GM12878 (cell line): ENCODE measurements at regions not wholly inside any gene's neighbourhood (a gene's known extent, or its start where the extent isn't known, plus 50 kb on each side); places are given as distances from the start of the nearest gene placed in this dataset.

Experiments used
- ATAC-seq: fragments of 200-7000 bp; cut with Tn5 transposase; 3 replicates; pipeline ENCODE4 v1.9.1; 2020; ENCODE audit warnings: mild to moderate bottlenecking, moderate library complexity
- BruUV-seq: library from RNA; stranded (reverse); fragments of 400-500 nt; replicated peaks from 2 replicates; lab custom pipeline; 2021; lab: Mats Ljungman, UMichigan
- CTCF ChIA-PET: fragments of 300-600 bp; sonication (Branson Sonifier 250); formaldehyde crosslinking; extraction: SDS; loops from one replicate; lab custom pipeline; 2021; ENCODE audit warnings: inconsistent platforms; lab: Yijun Ruan, JAX
- POLR2A ChIA-PET: fragments of 350-600 bp; formaldehyde crosslinking; extraction: SDS; loops from one replicate; lab custom pipeline; 2021; ENCODE audit warnings: inconsistent platforms; lab: Charles Lee
- RAD21 ChIA-PET: fragments of 300-600 bp; sonication (Branson Sonifier 250); formaldehyde crosslinking; loops from one replicate; lab custom pipeline; 2023; ENCODE audit warnings: antibody characterized with exemption; ENCODE audit not compliant: unreplicated experiment; lab: Charles Lee
- SMC1A ChIA-PET: fragments of 300-600 bp; sonication (Branson Sonifier 250); formaldehyde crosslinking; loops from one replicate; lab custom pipeline; 2023; ENCODE audit not compliant: unreplicated experiment, uncharacterized antibody; lab: Charles Lee
- DNase-seq: peaks from one replicate; pipeline ENCODE4 v3.0.0-alpha.2; 2011; ENCODE audit warnings: low read depth, low spot score
- FAIRE-seq: peaks from 3 replicates; lab custom pipeline; 2011; peaks lifted over from hg19 to GRCh38; lab: Jason Lieb, UNC
- H2AFZ ChIP-seq: 2 replicates; pipeline ENCODE4 v1.6.0; 2011; ENCODE audit warnings: low read depth, low read length, control low read depth; ENCODE audit not compliant: control insufficient read depth
- H3K27ac ChIP-seq: 2 replicates; pipeline ENCODE4 v1.5.1; 2011; ENCODE audit warnings: control low read depth; ENCODE audit not compliant: control insufficient read depth, insufficient read depth
- H3K27me3 ChIP-seq, 2 experiments: replicated peaks in 1 of 2; 2 replicates each; pipeline versions ENCODE4 v1.6.0 to v1.6.1; 2011; ENCODE audit warnings: low read length in 1 of 2; ENCODE audit not compliant: control insufficient read depth in 2 of 2, insufficient read depth in 2 of 2
- H3K36me3 ChIP-seq, 2 experiments: 2 replicates each; pipeline ENCODE4 v1.5.1; 2011; ENCODE audit warnings: low read length in 1 of 2; ENCODE audit not compliant: control insufficient read depth in 2 of 2, insufficient read depth in 2 of 2
- H3K4me1 ChIP-seq: 2 replicates; pipeline ENCODE4 v1.6.1; 2011; ENCODE audit warnings: mild to moderate bottlenecking, low read length, moderate library complexity, mixed read lengths; ENCODE audit not compliant: control insufficient read depth, insufficient read depth
- H3K4me2 ChIP-seq: 2 replicates; pipeline ENCODE4 v1.6.0; 2011; ENCODE audit warnings: control low read depth; ENCODE audit not compliant: control insufficient read depth, insufficient read depth
- H3K4me3 ChIP-seq: fragments of 200-600 bp; sonication (generic); 2 replicates; pipeline ENCODE4 v1.5.1; 2016
- H3K79me2 ChIP-seq: 2 replicates; pipeline ENCODE4 v1.6.0; 2011; ENCODE audit warnings: low read length; ENCODE audit not compliant: control insufficient read depth, insufficient read depth
- H3K9ac ChIP-seq: 2 replicates; pipeline ENCODE4 v1.8.0; 2011; ENCODE audit warnings: low read length, control low read depth, mixed read lengths; ENCODE audit not compliant: control insufficient read depth, insufficient read depth
- H3K9me3 ChIP-seq: replicated peaks from 3 replicates; pipeline ENCODE4 v1.5.1; 2011; ENCODE audit warnings: mild to moderate bottlenecking, low read length; ENCODE audit not compliant: control insufficient read depth, insufficient read depth
- H4K20me1 ChIP-seq: 2 replicates; pipeline ENCODE4 v1.6.0; 2011; ENCODE audit not compliant: control insufficient read depth, insufficient read depth
- ATF7 ChIP-seq: fragments of 450-650 bp; IDR thresholded peaks from 2 replicates; pipeline ENCODE4 v1.6.1; 2016; ENCODE audit warnings: low read depth, mild to moderate bottlenecking
- BMI1 ChIP-seq: fragments of 450-650 bp; IDR thresholded peaks from 2 replicates; pipeline ENCODE4 v1.6.1; 2016; ENCODE audit warnings: mild to moderate bottlenecking, moderate library complexity, borderline replicate concordance
- CBX5 ChIP-seq: sonication (generic); IDR thresholded peaks from 2 replicates; pipeline ENCODE4 v1.6.1; 2016; ENCODE audit warnings: low read depth, moderate library complexity, mild to moderate bottlenecking, inconsistent platforms
- EZH2 ChIP-seq: IDR thresholded peaks from 2 replicates; pipeline ENCODE4 v1.6.1; 2012; ENCODE audit warnings: low read depth, mild to moderate bottlenecking, control low read depth, inconsistent platforms, low read length, borderline replicate concordance; ENCODE audit not compliant: control insufficient read depth
- KAT2A ChIP-seq: conservative IDR thresholded peaks from 2 replicates; pipeline ENCODE4 v1.6.1; 2011; ENCODE audit warnings: low read depth, low read length; ENCODE audit not compliant: control insufficient read depth
- KLF5 ChIP-seq: fragments of 450-650 bp; IDR thresholded peaks from 2 replicates; pipeline ENCODE4 v1.6.1; 2014; ENCODE audit warnings: mild to moderate bottlenecking; ENCODE audit not compliant: partially characterized antibody
- SIN3A ChIP-seq: IDR thresholded peaks from 2 replicates; pipeline ENCODE4 v1.6.1; 2012; ENCODE audit warnings: low read depth, low read length, improper control_type of control experiment
- WGBS: methylation state at CpG from one replicate; pipeline ENCODE4 v1.1.6; 2016; ENCODE audit warnings: low lambda C conversion rate; ENCODE audit not compliant: insufficient replicate concordance, insufficient coverage; ENCODE audit errors: missing lambda C conversion rate; 5-methylcytosine and 5-hydroxymethylcytosine counted together
- in situ Hi-C: fragments of 300-500 bp; cut with MboI; formaldehyde crosslinking; loops from 9 replicates; pipeline ENCODE4 v1.14.3; 2018; ENCODE audit warnings: mixed read lengths
- intact Hi-C: fragments of 100-400 bp; cut with micrococcal nuclease; formaldehyde crosslinking; loops from one replicate; pipeline ENCODE4 v1.14.2; 2022; ENCODE audit not compliant: unreplicated experiment
- TF ChIP-seq, protein P1 (sequence below): fragments of 450-650 bp; IDR thresholded peaks from 2 replicates; pipeline ENCODE4 v1.6.1; 2014; ENCODE audit warnings: mild to moderate bottlenecking
- TF ChIP-seq, protein P2 (sequence below): IDR thresholded peaks from 2 replicates; pipeline ENCODE4 v1.6.1; 2012; ENCODE audit warnings: mild to moderate bottlenecking, low read depth, low read length

DNA sequence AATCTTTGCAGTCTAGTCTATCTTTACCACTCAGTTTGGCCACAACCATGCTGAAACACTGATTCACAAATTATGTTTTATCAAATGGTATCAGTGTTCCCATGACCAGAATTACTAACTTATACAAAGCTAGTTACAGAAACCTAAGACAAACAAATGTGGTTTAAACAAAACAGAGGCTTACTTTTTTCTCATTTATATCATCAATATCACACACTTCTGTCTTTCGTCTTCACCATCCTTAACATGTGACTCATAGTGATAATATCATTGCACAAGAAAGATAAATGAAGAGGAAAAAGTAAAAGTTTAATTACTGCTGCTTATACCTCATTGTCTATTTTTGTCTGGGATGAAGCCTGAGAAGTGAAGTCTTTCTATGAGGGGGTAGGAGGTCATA, 406.6 kb downstream of the PCDH10 start:
- TF ChIP-seq EZH2 (no peak), CBX5 (no peak), BMI1 (no peak), SIN3A (no peak), ATF7 (no peak), KLF5 (no peak), KAT2A (no peak)
- TF ChIP-seq, protein P1, sequence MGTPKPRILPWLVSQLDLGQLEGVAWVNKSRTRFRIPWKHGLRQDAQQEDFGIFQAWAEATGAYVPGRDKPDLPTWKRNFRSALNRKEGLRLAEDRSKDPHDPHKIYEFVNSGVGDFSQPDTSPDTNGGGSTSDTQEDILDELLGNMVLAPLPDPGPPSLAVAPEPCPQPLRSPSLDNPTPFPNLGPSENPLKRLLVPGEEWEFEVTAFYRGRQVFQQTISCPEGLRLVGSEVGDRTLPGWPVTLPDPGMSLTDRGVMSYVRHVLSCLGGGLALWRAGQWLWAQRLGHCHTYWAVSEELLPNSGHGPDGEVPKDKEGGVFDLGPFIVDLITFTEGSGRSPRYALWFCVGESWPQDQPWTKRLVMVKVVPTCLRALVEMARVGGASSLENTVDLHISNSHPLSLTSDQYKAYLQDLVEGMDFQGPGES, result no peak
- TF ChIP-seq, protein P2, sequence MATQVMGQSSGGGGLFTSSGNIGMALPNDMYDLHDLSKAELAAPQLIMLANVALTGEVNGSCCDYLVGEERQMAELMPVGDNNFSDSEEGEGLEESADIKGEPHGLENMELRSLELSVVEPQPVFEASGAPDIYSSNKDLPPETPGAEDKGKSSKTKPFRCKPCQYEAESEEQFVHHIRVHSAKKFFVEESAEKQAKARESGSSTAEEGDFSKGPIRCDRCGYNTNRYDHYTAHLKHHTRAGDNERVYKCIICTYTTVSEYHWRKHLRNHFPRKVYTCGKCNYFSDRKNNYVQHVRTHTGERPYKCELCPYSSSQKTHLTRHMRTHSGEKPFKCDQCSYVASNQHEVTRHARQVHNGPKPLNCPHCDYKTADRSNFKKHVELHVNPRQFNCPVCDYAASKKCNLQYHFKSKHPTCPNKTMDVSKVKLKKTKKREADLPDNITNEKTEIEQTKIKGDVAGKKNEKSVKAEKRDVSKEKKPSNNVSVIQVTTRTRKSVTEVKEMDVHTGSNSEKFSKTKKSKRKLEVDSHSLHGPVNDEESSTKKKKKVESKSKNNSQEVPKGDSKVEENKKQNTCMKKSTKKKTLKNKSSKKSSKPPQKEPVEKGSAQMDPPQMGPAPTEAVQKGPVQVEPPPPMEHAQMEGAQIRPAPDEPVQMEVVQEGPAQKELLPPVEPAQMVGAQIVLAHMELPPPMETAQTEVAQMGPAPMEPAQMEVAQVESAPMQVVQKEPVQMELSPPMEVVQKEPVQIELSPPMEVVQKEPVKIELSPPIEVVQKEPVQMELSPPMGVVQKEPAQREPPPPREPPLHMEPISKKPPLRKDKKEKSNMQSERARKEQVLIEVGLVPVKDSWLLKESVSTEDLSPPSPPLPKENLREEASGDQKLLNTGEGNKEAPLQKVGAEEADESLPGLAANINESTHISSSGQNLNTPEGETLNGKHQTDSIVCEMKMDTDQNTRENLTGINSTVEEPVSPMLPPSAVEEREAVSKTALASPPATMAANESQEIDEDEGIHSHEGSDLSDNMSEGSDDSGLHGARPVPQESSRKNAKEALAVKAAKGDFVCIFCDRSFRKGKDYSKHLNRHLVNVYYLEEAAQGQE, result no peak
- Histone ChIP-seq H3K9me3 (no peaks in the 10 kb centered on the region), H3K79me2 (no peaks in the 10 kb centered on the region), H3K4me3 (no peak overlapping the region), H3K4me2 (no peak overlapping the region), H3K9ac (no peak overlapping the region), H3K36me3 (no peaks in the 10 kb centered on the region), H3K4me1 (no peaks in the 10 kb centered on the region), H3K27ac (no peak overlapping the region), H3K27me3 (no peaks in the 10 kb centered on the region), H4K20me1 (no peaks in the 10 kb centered on the region), H2AFZ (no peak overlapping the region)
- no peak for DNase-seq
- ChIA-PET RAD21 (no interaction called here), CTCF (no interaction called here), POLR2A (no interaction called here), SMC1A (no interaction called here)
- BruUV-seq, result no TSS peak
- 0% methylated on average over 1 of the region's 1 CpG for WGBS
- FAIRE-seq, result no peak
- no peak for ATAC-seq
- intact Hi-C loops, result no loop called here
- in situ Hi-C loops, result no loop called here
